SJSA1 (cell line): ENCODE measurements at regions not wholly inside any gene's neighbourhood (a gene's known extent, or its start where the extent isn't known, plus 50 kb on each side); places are given as distances from the start of the nearest gene placed in this dataset.
"Not testable (repeated sequence)": the region's sequence is repeated elsewhere in the genome, so short reads cannot be mapped to it uniquely, and the experiment has no call there.

Source experiments
- DNase-seq, 2 experiments: peaks; one replicate each; pipeline ENCODE4 v3.0.0-alpha.2; 2015 to 2020; ENCODE audit warnings: low spot score in 2 of 2, low read depth in 1 of 2
- H3K27ac ChIP-seq: fragments of 250-450 bp; sonication (Bioruptor Pico); 2 replicates; pipeline ENCODE4 v1.5.1; 2020; ENCODE audit warnings: mild to moderate bottlenecking, moderate library complexity
- H3K27me3 ChIP-seq: fragments of 250-450 bp; sonication (Bioruptor Pico); replicated peaks from 2 replicates; pipeline ENCODE4 v1.5.1; 2020; ENCODE audit warnings: mild to moderate bottlenecking, moderate library complexity
- H3K36me3 ChIP-seq: fragments of 250-450 bp; sonication (Bioruptor Pico); 2 replicates; pipeline ENCODE4 v1.5.1; 2020; ENCODE audit warnings: mild to moderate bottlenecking
- H3K4me1 ChIP-seq: fragments of 250-450 bp; sonication (Bioruptor Pico); replicated peaks from 2 replicates; pipeline ENCODE4 v1.6.1; 2021; ENCODE audit warnings: mild to moderate bottlenecking
- H3K4me3 ChIP-seq: fragments of 250-450 bp; sonication (Bioruptor Pico); 2 replicates; pipeline ENCODE4 v1.5.1; 2020; ENCODE audit warnings: mild to moderate bottlenecking
- H3K9me3 ChIP-seq: fragments of 250-450 bp; sonication (Bioruptor Pico); replicated peaks from 2 replicates; pipeline ENCODE4 v1.5.1; 2020; ENCODE audit warnings: mild to moderate bottlenecking

- DNase-seq, result no peak
- Histone ChIP-seq H3K27me3 (0 out of 2 replicates have a peak, but pooled peaks cover 4% of the 10 kb centered on the region), H3K4me3 (no peak overlapping the region), H3K27ac (no peak overlapping the region), H3K36me3 (no peaks in the 10 kb centered on the region), H3K9me3 (no peaks in the 10 kb centered on the region), H3K4me1 (no peaks in the 10 kb centered on the region)
These were observed 106.6 kb downstream of the EBLN1 start for GRCh38 chr10:22111260-22111659.

- Histone ChIP-seq H3K9me3 (no peaks in the 10 kb centered on the region), H3K4me1 (no peaks in the 10 kb centered on the region), H3K4me3 (no peak overlapping the region), H3K27me3 (0 out of 2 replicates have a peak, but pooled peaks cover 4% of the 10 kb centered on the region), H3K36me3 (no peaks in the 10 kb centered on the region), H3K27ac (no peak overlapping the region)
- no peak for DNase-seq
These were observed 107.1 kb downstream of the EBLN1 start for GRCh38 chr10:22110761-22111160.

GRCh38 chr10:22105270-22105669 is 101.7 kb upstream of the DNAJC1 start:
- Histone ChIP-seq H3K27me3 (no peaks in the 10 kb centered on the region), H3K4me3 (no peak overlapping the region), H3K27ac (no peak overlapping the region), H3K36me3 (no peaks in the 10 kb centered on the region), H3K4me1 (no peaks in the 10 kb centered on the region), H3K9me3 (no peaks in the 10 kb centered on the region)
- DNase-seq, result no peak

GRCh38 chr10:22103701-22104470 is 100.4 kb upstream of the DNAJC1 start:
- Histone ChIP-seq H3K27ac (no peak overlapping the region), H3K9me3 (no peaks in the 10 kb centered on the region), H3K4me1 (no peaks in the 10 kb centered on the region), H3K27me3 (no peaks in the 10 kb centered on the region), H3K4me3 (no peak overlapping the region), H3K36me3 (no peaks in the 10 kb centered on the region)
- peak in 1 of 2 experiments; percentile 10 for DNase-seq

GRCh38 chr10:22097696-22098095 is 94.2 kb upstream of the DNAJC1 start:
- H3K9me3 ChIP-seq, result no peaks in the 10 kb centered on the region
- DNase-seq, result no peak
- no peaks in the 10 kb centered on the region for H3K4me1 ChIP-seq
- no peaks in the 10 kb centered on the region for H3K27me3 ChIP-seq
- H3K36me3 ChIP-seq, result no peaks in the 10 kb centered on the region
- no peak overlapping the region for H3K27ac ChIP-seq
- no peak overlapping the region for H3K4me3 ChIP-seq

- not testable (repeated sequence) for H3K36me3 ChIP-seq, H3K4me1 ChIP-seq, H3K27ac ChIP-seq, H3K9me3 ChIP-seq, H3K4me3 ChIP-seq, DNase-seq, H3K27me3 ChIP-seq
These were observed 87.7 kb upstream of the DNAJC1 start for GRCh38 chr10:22091260-22091659.

- Histone ChIP-seq H3K4me3 (no peak overlapping the region), H3K9me3 (no peaks in the 10 kb centered on the region), H3K4me1 (no peaks in the 10 kb centered on the region), H3K27me3 (no peaks in the 10 kb centered on the region), H3K36me3 (no peaks in the 10 kb centered on the region), H3K27ac (no peak overlapping the region)
- DNase-seq, result no peak
These were observed 83.8 kb upstream of the DNAJC1 start for GRCh38 chr10:22087402-22087738.

GRCh38 chr10:22086730-22087401 is 83.3 kb upstream of the DNAJC1 start:
- Histone ChIP-seq H3K4me1 (no peaks in the 10 kb centered on the region), H3K27ac (no peak overlapping the region), H3K9me3 (no peaks in the 10 kb centered on the region), H3K4me3 (no peak overlapping the region), H3K27me3 (no peaks in the 10 kb centered on the region), H3K36me3 (no peaks in the 10 kb centered on the region)
- no peak for DNase-seq

- H3K4me1 ChIP-seq, H3K4me3 ChIP-seq, H3K27me3 ChIP-seq, H3K36me3 ChIP-seq, DNase-seq, H3K9me3 ChIP-seq, H3K27ac ChIP-seq: not testable (repeated sequence)
These were observed 76.4 kb upstream of the DNAJC1 start for GRCh38 chr10:22079921-22080320.

GRCh38 chr10:22071332-22071731 is 67.8 kb upstream of the DNAJC1 start:
- no peaks in the 10 kb centered on the region for H3K36me3 ChIP-seq
- no peak overlapping the region for H3K4me3 ChIP-seq
- 0 out of 2 replicates have a peak, but pooled peaks cover 3% of the 10 kb centered on the region for H3K9me3 ChIP-seq
- no peaks in the 10 kb centered on the region for H3K27me3 ChIP-seq
- no peak overlapping the region for H3K27ac ChIP-seq
- no peak for DNase-seq
- no peaks in the 10 kb centered on the region for H3K4me1 ChIP-seq

GRCh38 chr10:22067091-22067490 is 63.6 kb upstream of the DNAJC1 start:
- no peaks in the 10 kb centered on the region for H3K36me3 ChIP-seq
- DNase-seq, result no peak
- no peak overlapping the region for H3K27ac ChIP-seq
- no peaks in the 10 kb centered on the region for H3K27me3 ChIP-seq
- no peak overlapping the region for H3K4me3 ChIP-seq
- no peaks in the 10 kb centered on the region for H3K9me3 ChIP-seq
- H3K4me1 ChIP-seq, result no peaks in the 10 kb centered on the region

- DNase-seq, H3K27me3 ChIP-seq, H3K4me3 ChIP-seq, H3K36me3 ChIP-seq, H3K9me3 ChIP-seq, H3K4me1 ChIP-seq, H3K27ac ChIP-seq: not testable (repeated sequence)
These were observed 57.5 kb upstream of the DNAJC1 start for GRCh38 chr10:22060984-22061383.

- no peaks in the 10 kb centered on the region for H3K36me3 ChIP-seq
- no peaks in the 10 kb centered on the region for H3K4me1 ChIP-seq
- no peaks in the 10 kb centered on the region for H3K9me3 ChIP-seq
- no peak overlapping the region for H3K27ac ChIP-seq
- H3K27me3 ChIP-seq, result no peaks in the 10 kb centered on the region
- no peak for DNase-seq
- no peak overlapping the region for H3K4me3 ChIP-seq
These were observed 54.7 kb upstream of the DNAJC1 start for GRCh38 chr10:22058201-22058600.

- no peaks in the 10 kb centered on the region for H3K36me3 ChIP-seq
- DNase-seq, result no peak
- no peak overlapping the region for H3K4me3 ChIP-seq
- H3K27me3 ChIP-seq, result no peaks in the 10 kb centered on the region
- no peaks in the 10 kb centered on the region for H3K9me3 ChIP-seq
- no peaks in the 10 kb centered on the region for H3K4me1 ChIP-seq
- no peak overlapping the region for H3K27ac ChIP-seq
These were observed 51.4 kb upstream of the DNAJC1 start for GRCh38 chr10:22054961-22055360.
